ENCODE measurements at regions not wholly inside any gene's neighbourhood (a gene's known extent, or its start where the extent isn't known, plus 50 kb on each side); places are given as distances from the start of the nearest gene placed in this dataset.

DNA sequence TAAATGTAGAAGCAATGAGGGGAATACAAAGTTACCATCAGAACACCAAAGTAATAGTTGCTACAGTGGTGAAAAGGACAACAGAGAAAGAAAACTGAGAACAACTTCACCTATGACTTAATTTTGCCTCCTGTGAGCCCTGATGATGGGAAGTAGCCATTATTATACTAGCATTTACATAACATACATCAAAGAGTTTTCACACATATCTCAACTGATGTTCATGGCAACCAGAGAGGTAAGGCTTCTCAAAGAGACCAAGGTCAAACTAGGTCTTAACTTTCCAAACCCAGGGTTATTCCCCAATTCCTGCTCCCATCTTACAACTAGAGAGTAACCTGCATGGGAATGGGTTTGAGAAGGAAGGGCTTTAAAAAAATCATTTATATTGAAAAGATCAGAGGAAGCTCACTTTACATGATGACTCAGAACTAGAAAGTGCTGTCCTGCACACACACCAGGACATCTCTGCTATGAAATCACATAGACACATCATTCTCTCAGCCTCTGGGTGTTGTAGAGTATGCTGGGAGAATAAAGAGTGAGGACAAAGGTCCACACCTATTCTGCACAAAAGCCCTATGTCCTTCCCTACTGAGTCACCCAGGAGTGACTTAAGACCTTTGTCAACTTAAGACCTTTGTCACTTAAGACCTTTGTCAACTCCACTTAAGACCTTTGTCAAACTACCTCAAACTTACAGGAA, 179.7 kb downstream of the TNFSF18 start:
- no peak overlapping the region for H3K4me2 ChIP-seq
- no peaks in the 10 kb centered on the region for H3K36me3 ChIP-seq
- no peak overlapping the region for H3K27ac ChIP-seq
- H3K9me3 Mint-ChIP-seq: no peaks in the 10 kb centered on the region
- H3F3A ChIP-seq (ENCODE audit: low read depth): no peaks in the 10 kb centered on the region
- H3K9ac ChIP-seq: no peak overlapping the region
- no peaks in the 10 kb centered on the region for H3K79me2 ChIP-seq (ENCODE audit: low read depth)
- H3K4me3 ChIP-seq: no peak overlapping the region
- TF ChIP-seq, protein P1, sequence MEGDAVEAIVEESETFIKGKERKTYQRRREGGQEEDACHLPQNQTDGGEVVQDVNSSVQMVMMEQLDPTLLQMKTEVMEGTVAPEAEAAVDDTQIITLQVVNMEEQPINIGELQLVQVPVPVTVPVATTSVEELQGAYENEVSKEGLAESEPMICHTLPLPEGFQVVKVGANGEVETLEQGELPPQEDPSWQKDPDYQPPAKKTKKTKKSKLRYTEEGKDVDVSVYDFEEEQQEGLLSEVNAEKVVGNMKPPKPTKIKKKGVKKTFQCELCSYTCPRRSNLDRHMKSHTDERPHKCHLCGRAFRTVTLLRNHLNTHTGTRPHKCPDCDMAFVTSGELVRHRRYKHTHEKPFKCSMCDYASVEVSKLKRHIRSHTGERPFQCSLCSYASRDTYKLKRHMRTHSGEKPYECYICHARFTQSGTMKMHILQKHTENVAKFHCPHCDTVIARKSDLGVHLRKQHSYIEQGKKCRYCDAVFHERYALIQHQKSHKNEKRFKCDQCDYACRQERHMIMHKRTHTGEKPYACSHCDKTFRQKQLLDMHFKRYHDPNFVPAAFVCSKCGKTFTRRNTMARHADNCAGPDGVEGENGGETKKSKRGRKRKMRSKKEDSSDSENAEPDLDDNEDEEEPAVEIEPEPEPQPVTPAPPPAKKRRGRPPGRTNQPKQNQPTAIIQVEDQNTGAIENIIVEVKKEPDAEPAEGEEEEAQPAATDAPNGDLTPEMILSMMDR (IDR thresholded peaks at IDR 0.05): no peak
- no peak for TF ChIP-seq EZH2 (IDR thresholded peaks at IDR 0.05)
- no peak for TF ChIP-seq EZH2phosphoT487 (IDR thresholded peaks at IDR 0.05)
- H3K4me1 Mint-ChIP-seq: no peaks in the 10 kb centered on the region
- no peaks in the 10 kb centered on the region for H3K4me1 ChIP-seq
- H3K4me3 Mint-ChIP-seq: no peak overlapping the region
- H3K27ac Mint-ChIP-seq: no peak overlapping the region
- H4K20me1 ChIP-seq (ENCODE audit: low read depth): no peaks in the 10 kb centered on the region
- H3K27me3 ChIP-seq: no peaks in the 10 kb centered on the region
- H3K36me3 Mint-ChIP-seq: no peaks in the 10 kb centered on the region
- H2AFZ ChIP-seq (replicated peaks): no peak overlapping the region
- DNase-seq (ENCODE audit: low spot score): no peak
- no peaks in the 10 kb centered on the region for H3K9me3 ChIP-seq (ENCODE audit: low read depth)
- H3K27me3 Mint-ChIP-seq (ENCODE audit: insufficient read depth, low read depth): no peaks in the 10 kb centered on the region

DNA sequence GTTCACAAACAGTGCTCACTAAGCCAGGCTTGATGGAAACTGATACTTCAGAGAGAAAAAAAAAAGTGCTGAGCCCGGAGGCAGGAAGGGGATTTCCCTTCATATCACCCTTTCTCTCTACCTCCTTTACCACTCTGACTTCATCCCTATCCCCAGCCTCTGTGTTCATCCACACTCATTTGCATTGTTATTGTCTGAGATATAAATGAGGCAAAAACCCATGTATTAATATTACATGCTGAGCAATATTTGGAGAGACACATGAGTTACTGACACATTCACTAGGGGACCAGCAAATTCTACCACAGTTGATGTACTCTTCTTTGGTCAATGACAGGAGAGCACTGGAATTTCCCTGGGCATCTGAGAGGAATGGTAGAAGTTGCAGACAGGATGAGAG, 175.8 kb downstream of the TNFSF18 start:
- Histone ChIP-seq H3F3A (ENCODE audit: low read depth) (no peaks in the 10 kb centered on the region), H3K79me2 (ENCODE audit: low read depth) (no peaks in the 10 kb centered on the region), H3K4me3 (no peak overlapping the region), H3K9me3 (ENCODE audit: low read depth) (no peaks in the 10 kb centered on the region), H3K27ac (no peak overlapping the region), H3K4me1 (no peaks in the 10 kb centered on the region), H3K36me3 (no peaks in the 10 kb centered on the region), H3K4me2 (no peak overlapping the region), H3K27me3 (no peaks in the 10 kb centered on the region), H2AFZ (replicated peaks) (no peak overlapping the region), H3K9ac (no peak overlapping the region), H4K20me1 (ENCODE audit: low read depth) (no peaks in the 10 kb centered on the region)
- DNase-seq (ENCODE audit: low spot score): no peak
- no peak overlapping the region for H3K4me3 Mint-ChIP-seq
- H3K27ac Mint-ChIP-seq: no peak overlapping the region
- no peaks in the 10 kb centered on the region for H3K27me3 Mint-ChIP-seq (ENCODE audit: insufficient read depth, low read depth)
- no peaks in the 10 kb centered on the region for H3K9me3 Mint-ChIP-seq
- TF ChIP-seq, protein P1 (IDR thresholded peaks at IDR 0.05): no peak
- TF ChIP-seq EZH2phosphoT487 (IDR thresholded peaks at IDR 0.05) (no peak), EZH2 (IDR thresholded peaks at IDR 0.05) (no peak)
- H3K4me1 Mint-ChIP-seq: no peaks in the 10 kb centered on the region
- no peaks in the 10 kb centered on the region for H3K36me3 Mint-ChIP-seq

DNA sequence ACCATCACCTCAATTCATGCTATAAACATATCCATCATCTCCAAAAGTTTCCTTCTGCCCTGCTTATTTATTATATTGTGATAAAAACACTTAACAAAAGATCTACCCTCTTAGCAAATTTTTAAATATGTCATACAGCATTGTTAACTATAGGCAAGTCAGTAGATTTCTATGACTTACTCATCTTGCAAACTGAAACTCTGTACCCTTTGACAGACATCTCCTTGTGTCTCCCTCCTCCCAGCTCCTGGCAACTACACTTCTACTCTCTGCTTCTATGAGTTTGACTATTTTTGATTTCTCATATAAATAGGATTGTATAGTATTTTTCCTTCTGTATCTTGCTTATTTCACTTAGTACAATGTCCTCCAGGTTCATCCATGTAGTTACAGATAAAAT, 174.8 kb downstream of the TNFSF18 start:
- H3K4me3 Mint-ChIP-seq: no peak overlapping the region
- no peak overlapping the region for H3K4me2 ChIP-seq
- H3K9me3 ChIP-seq (ENCODE audit: low read depth): no peaks in the 10 kb centered on the region
- no peak overlapping the region for H3K4me3 ChIP-seq
- no peaks in the 10 kb centered on the region for H3K36me3 Mint-ChIP-seq
- no peak overlapping the region for H3K9ac ChIP-seq
- H3K27ac ChIP-seq: no peak overlapping the region
- no peak for TF ChIP-seq EZH2phosphoT487 (IDR thresholded peaks at IDR 0.05)
- TF ChIP-seq, protein P1 (IDR thresholded peaks at IDR 0.05): no peak
- no peak for TF ChIP-seq EZH2 (IDR thresholded peaks at IDR 0.05)
- H3K27me3 ChIP-seq: no peaks in the 10 kb centered on the region
- H3K36me3 ChIP-seq: no peaks in the 10 kb centered on the region
- no peaks in the 10 kb centered on the region for H3K4me1 Mint-ChIP-seq
- H3K27me3 Mint-ChIP-seq (ENCODE audit: insufficient read depth, low read depth): no peaks in the 10 kb centered on the region
- no peaks in the 10 kb centered on the region for H3F3A ChIP-seq (ENCODE audit: low read depth)
- DNase-seq (ENCODE audit: low spot score): no peak
- H2AFZ ChIP-seq (replicated peaks): no peak overlapping the region
- no peaks in the 10 kb centered on the region for H3K4me1 ChIP-seq
- no peaks in the 10 kb centered on the region for H3K79me2 ChIP-seq (ENCODE audit: low read depth)
- H3K27ac Mint-ChIP-seq: no peak overlapping the region
- H4K20me1 ChIP-seq (ENCODE audit: low read depth): no peaks in the 10 kb centered on the region
- no peaks in the 10 kb centered on the region for H3K9me3 Mint-ChIP-seq
